ENCODE measurements at regions not wholly inside any gene's neighbourhood (a gene's known extent, or its start where the extent isn't known, plus 50 kb on each side); places are given as distances from the start of the nearest gene placed in this dataset.

GRCh38 chr4:38490753-38491446, 173.1 kb upstream of the KLF3 start (continued):
- TF ChIP-seq ZC3H13 (CRISPR knock-in tag; IDR thresholded peaks at IDR 0.05) (no peak), ZNF652 (CRISPR knock-in tag; IDR thresholded peaks at IDR 0.05; ENCODE audit: borderline replicate concordance, low read depth) (peak; percentile 70; the same call in 1 of the 2 replicates), GMEB2 (CRISPR knock-in tag; IDR thresholded peaks at IDR 0.05; ENCODE audit: low read depth) (no peak), ZNF724P (CRISPR knock-in tag; IDR thresholded peaks at IDR 0.05; ENCODE audit: borderline replicate concordance) (no peak), MBNL3 (CRISPR knock-in tag; conservative IDR thresholded peaks at IDR 0.05) (no peak), ZNF10 (CRISPR knock-in tag; IDR thresholded peaks at IDR 0.05; ENCODE audit: borderline replicate concordance, low read depth) (no peak), PBX3 (CRISPR knock-in tag; IDR thresholded peaks at IDR 0.05; ENCODE audit: borderline replicate concordance) (no peak), PLSCR1 (CRISPR knock-in tag; IDR thresholded peaks at IDR 0.05; ENCODE audit: borderline replicate concordance) (no peak), CAMTA2 (CRISPR knock-in tag; IDR thresholded peaks at IDR 0.05; ENCODE audit: borderline replicate concordance) (no peak), NR2F1 (CRISPR knock-in tag; IDR thresholded peaks at IDR 0.05) (peak; percentile 88 to 91), ZNF407 (CRISPR knock-in tag; IDR thresholded peaks at IDR 0.05; ENCODE audit: not compliant biosample characterization) (no peak), GPN1 (CRISPR knock-in tag; IDR thresholded peaks at IDR 0.05; ENCODE audit: borderline replicate concordance) (no peak), ZNF234 (CRISPR knock-in tag; conservative IDR thresholded peaks at IDR 0.05) (no peak), ZNF513 (CRISPR knock-in tag; conservative IDR thresholded peaks at IDR 0.05) (no peak), ZNF451 (CRISPR knock-in tag; IDR thresholded peaks at IDR 0.05) (no peak)
